ENCODE measurements at regions not wholly inside any gene's neighbourhood (a gene's known extent, or its start where the extent isn't known, plus 50 kb on each side); places are given as distances from the start of the nearest gene placed in this dataset.

- no peaks in the 10 kb centered on the region for H3K27me3 ChIP-seq
- H3K36me3 ChIP-seq, result no peaks in the 10 kb centered on the region
- H3K27ac ChIP-seq, result no peak overlapping the region
- H3K4me3 ChIP-seq, result no peak overlapping the region
- no peak for DNase-seq
- TF ChIP-seq POLR2A (IDR thresholded peaks at IDR 0.05) (no peak), CTCF (IDR thresholded peaks at IDR 0.05) (no peak)
- H3K9me3 ChIP-seq, result no peaks in the 10 kb centered on the region
- H3K4me1 ChIP-seq, result no peaks in the 10 kb centered on the region
Observed at GRCh38 chr10:20963721-20964595, 66.8 kb upstream of the NEBL start.

- Histone ChIP-seq H3K9me3 (no peaks in the 10 kb centered on the region), H3K4me3 (no peak overlapping the region), H3K4me1 (no peaks in the 10 kb centered on the region), H3K27ac (no peak overlapping the region), H3K36me3 (no peaks in the 10 kb centered on the region), H3K27me3 (no peaks in the 10 kb centered on the region)
- no peak for TF ChIP-seq CTCF (IDR thresholded peaks at IDR 0.05)
- TF ChIP-seq POLR2A (IDR thresholded peaks at IDR 0.05), result no peak
- DNase-seq, result no peak
Observed at GRCh38 chr10:20963056-20963455, 65.9 kb upstream of the NEBL start.

- H3K4me3 ChIP-seq, result no peak overlapping the region
- no peaks in the 10 kb centered on the region for H3K9me3 ChIP-seq
- DNase-seq, result no peak
- TF ChIP-seq POLR2A (IDR thresholded peaks at IDR 0.05), result no peak
- no peak for TF ChIP-seq CTCF (IDR thresholded peaks at IDR 0.05)
- H3K4me1 ChIP-seq, result no peaks in the 10 kb centered on the region
- no peak overlapping the region for H3K27ac ChIP-seq
- H3K36me3 ChIP-seq, result no peaks in the 10 kb centered on the region
- H3K27me3 ChIP-seq, result no peaks in the 10 kb centered on the region
Observed at GRCh38 chr10:20962165-20962564, 65.1 kb upstream of the NEBL start.

- TF ChIP-seq CTCF (IDR thresholded peaks at IDR 0.05), result no peak
- no peak for TF ChIP-seq POLR2A (IDR thresholded peaks at IDR 0.05)
- no peak for DNase-seq
- no peaks in the 10 kb centered on the region for H3K4me1 ChIP-seq
Observed at GRCh38 chr10:20959242-20959641, 62.1 kb upstream of the NEBL start.

GRCh38 chr10:20958764-20959163 lies 61.7 kb upstream of the NEBL start:
- H3K27ac ChIP-seq, result no peak overlapping the region
- TF ChIP-seq CTCF (IDR thresholded peaks at IDR 0.05), result no peak
- TF ChIP-seq POLR2A (IDR thresholded peaks at IDR 0.05), result no peak
- H3K4me3 ChIP-seq, result no peak overlapping the region
- H3K9me3 ChIP-seq, result no peaks in the 10 kb centered on the region
- no peak for DNase-seq
- H3K4me1 ChIP-seq, result no peaks in the 10 kb centered on the region
- H3K27me3 ChIP-seq, result no peaks in the 10 kb centered on the region
- H3K36me3 ChIP-seq, result no peaks in the 10 kb centered on the region

More at GRCh38 chr10:20959242-20959641, 62.1 kb upstream of the NEBL start:
- Histone ChIP-seq H3K36me3 (no peaks in the 10 kb centered on the region), H3K27me3 (no peaks in the 10 kb centered on the region), H3K4me3 (no peak overlapping the region), H3K9me3 (no peaks in the 10 kb centered on the region), H3K27ac (no peak overlapping the region)

Data from Peyer's patch (tissue), 4 donors.